H1 (cell line): ENCODE measurements at regions not wholly inside any gene's neighbourhood (a gene's known extent, or its start where the extent isn't known, plus 50 kb on each side); places are given as distances from the start of the nearest gene placed in this dataset.

Experiments
- CTCF ChIA-PET: fragments of 300-600 bp; sonication (Branson Sonifier 250); formaldehyde crosslinking; loops from one replicate; lab custom pipeline; 2021; ENCODE audit not compliant: partially characterized antibody; lab: Charles Lee
- POLR2A ChIA-PET: fragments of 300-600 bp; sonication (Branson Sonifier 250); formaldehyde crosslinking; loops from one replicate; lab custom pipeline; 2021; ENCODE audit warnings: inconsistent platforms; ENCODE audit not compliant: partially characterized antibody; lab: Charles Lee
- DNase-seq, 2 experiments: peaks; one replicate each; pipeline versions ENCODE4 v3.0.0 to v3.0.0-alpha.2; 2010 to 2022; ENCODE audit warnings: low spot score in 2 of 2, low read depth in 1 of 2, mixed read lengths in 1 of 2
- FAIRE-seq: peaks from 2 replicates; lab custom pipeline; 2011; peaks lifted over from hg19 to GRCh38; lab: Jason Lieb, UNC
- H2AFZ ChIP-seq: 2 replicates; pipeline ENCODE4 v1.8.1; 2012; ENCODE audit warnings: low read length, inconsistent platforms
- H2AK5ac ChIP-seq: 2 replicates; pipeline ENCODE4 v1.6.1; 2013; ENCODE audit warnings: low read depth, low read length
- H2BK120ac ChIP-seq: replicated peaks from 2 replicates; pipeline ENCODE3; 2013; ENCODE audit warnings: low read depth, low read length, inconsistent platforms
- H2BK12ac ChIP-seq: 2 replicates; pipeline ENCODE4 v1.6.1; 2013; ENCODE audit warnings: low read depth, low read length
- H2BK15ac ChIP-seq: 2 replicates; pipeline ENCODE4 v1.6.1; 2013; ENCODE audit warnings: low read length
- H2BK20ac ChIP-seq: 2 replicates; pipeline ENCODE4 v1.6.1; 2013; ENCODE audit warnings: low read length
- H2BK5ac ChIP-seq: 2 replicates; pipeline ENCODE4 v1.6.1; 2013; ENCODE audit warnings: low read depth, low read length
- H3K14ac ChIP-seq: 2 replicates; pipeline ENCODE4 v1.6.1; 2013; ENCODE audit warnings: inconsistent platforms; ENCODE audit not compliant: insufficient read length
- H3K18ac ChIP-seq: 2 replicates; pipeline ENCODE4 v1.6.1; 2013; ENCODE audit warnings: low read length; ENCODE audit errors: extremely low read depth
- H3K23ac ChIP-seq: 2 replicates; pipeline ENCODE4 v1.6.1; 2013; ENCODE audit warnings: inconsistent platforms; ENCODE audit not compliant: insufficient read length
- H3K23me2 ChIP-seq: 2 replicates; pipeline ENCODE4 v1.6.1; 2013; ENCODE audit warnings: low read depth, low read length
- H3K27ac ChIP-seq: 2 replicates; pipeline ENCODE4 v1.6.1; 2011; ENCODE audit warnings: low read depth, low read length, inconsistent platforms
- H3K27me3 ChIP-seq, 4 experiments: replicated peaks in 1 of 4; 1 replicate in 1 of 4; 2 replicates in 3 of 4; pipeline versions ENCODE4 v1.6.1 to v1.8.1; 2011 to 2013; ENCODE audit warnings: low read length in 3 of 4, mild to moderate bottlenecking in 3 of 4, inconsistent platforms in 2 of 4, mixed read lengths in 2 of 4, moderate library complexity in 1 of 4; ENCODE audit not compliant: control insufficient read depth in 3 of 4, insufficient read depth in 3 of 4; ENCODE audit errors: extremely low read depth in 1 of 4
- H3K36me3 ChIP-seq, 4 experiments: 2 replicates each; pipeline versions ENCODE4 v1.6.1 to v1.8.1; 2011 to 2013; ENCODE audit warnings: mild to moderate bottlenecking in 4 of 4, low read length in 3 of 4, moderate library complexity in 2 of 4, control low read depth in 1 of 4, inconsistent platforms in 1 of 4; ENCODE audit not compliant: insufficient read depth in 4 of 4, control insufficient read depth in 2 of 4
- H3K4ac ChIP-seq: replicated peaks from 2 replicates; pipeline ENCODE3; 2013; ENCODE audit warnings: low read length, low read depth, mixed read lengths, inconsistent platforms; ENCODE audit not compliant: insufficient read length
- H3K4me1 ChIP-seq, 4 experiments: replicated peaks in 1 of 4; 1 replicate in 1 of 4; 2 replicates in 3 of 4; pipeline versions ENCODE4 v1.6.1 to v1.8.1; 2011 to 2013; ENCODE audit warnings: low read length in 3 of 4, inconsistent platforms in 2 of 4, mixed read lengths in 1 of 4; ENCODE audit not compliant: insufficient read depth in 4 of 4, control insufficient read depth in 3 of 4
- H3K4me2 ChIP-seq, 2 experiments: 2 replicates each; pipeline versions ENCODE4 v1.6.1 to v1.8.1; 2011 to 2013; ENCODE audit warnings: low read depth in 2 of 2, low read length in 2 of 2, control low read depth in 1 of 2, inconsistent platforms in 1 of 2, mild to moderate bottlenecking in 1 of 2; ENCODE audit not compliant: insufficient read depth in 1 of 2
- H3K4me3 ChIP-seq, 4 experiments: fragments of 200-600, 300-600 bp in 1 of 4; sonication (generic), shearing (Covaris generic), sonication (Bioruptor Twin) in 1 of 4; 2 replicates each; pipeline versions ENCODE4 v1.5.1 to v1.8.1; 2011 to 2016; ENCODE audit warnings: low read length in 4 of 4, low read depth in 3 of 4, control low read depth in 2 of 4, inconsistent platforms in 2 of 4, mild to moderate bottlenecking in 2 of 4, mixed read lengths in 1 of 4, moderate library complexity in 1 of 4; ENCODE audit not compliant: insufficient read depth in 2 of 4; ENCODE audit errors: extremely low read depth in 1 of 4
- H3K56ac ChIP-seq: replicated peaks from 2 replicates; pipeline ENCODE3; 2013; ENCODE audit warnings: low read depth, mild to moderate bottlenecking, mixed read lengths, low read length, inconsistent platforms; ENCODE audit not compliant: insufficient read length
- H3K79me1 ChIP-seq: 2 replicates; pipeline ENCODE4 v1.6.1; 2013; ENCODE audit warnings: low read depth, low read length, control low read depth
- H3K79me2 ChIP-seq, 2 experiments: 2 replicates each; pipeline versions ENCODE4 v1.6.1 to v1.8.1; 2012 to 2013; ENCODE audit warnings: low read length in 2 of 2, mild to moderate bottlenecking in 2 of 2, inconsistent platforms in 1 of 2; ENCODE audit not compliant: insufficient read depth in 2 of 2, control insufficient read depth in 1 of 2
- H3K9ac ChIP-seq, 4 experiments: replicated peaks in 1 of 4; 1 replicate in 1 of 4; 2 replicates in 3 of 4; pipeline versions ENCODE4 v1.6.1 to v1.8.1; 2011 to 2013; ENCODE audit warnings: low read depth in 3 of 4, low read length in 3 of 4, control low read depth in 2 of 4, mild to moderate bottlenecking in 2 of 4, moderate library complexity in 2 of 4, inconsistent platforms in 1 of 4; ENCODE audit errors: extremely low read depth in 1 of 4
- H3K9me3 ChIP-seq, 2 experiments: 2 replicates each; pipeline versions ENCODE4 v1.6.1 to v1.8.1; 2012 to 2013; ENCODE audit warnings: mild to moderate bottlenecking in 2 of 2, moderate library complexity in 2 of 2, control low read depth in 1 of 2, inconsistent platforms in 1 of 2, low read depth in 1 of 2, low read length in 1 of 2, mixed read lengths in 1 of 2; ENCODE audit not compliant: insufficient read depth in 2 of 2
- H4K20me1 ChIP-seq, 2 experiments: replicated peaks in 1 of 2; 2 replicates each; pipeline versions ENCODE3 to v1.8.1; 2011 to 2013; ENCODE audit warnings: inconsistent platforms in 2 of 2, low read length in 2 of 2, mild to moderate bottlenecking in 1 of 2; ENCODE audit not compliant: insufficient read depth in 2 of 2, control insufficient read depth in 1 of 2
- H4K5ac ChIP-seq: 2 replicates; pipeline ENCODE4 v1.6.1; 2013; ENCODE audit warnings: low read length, low read depth, mixed read lengths, inconsistent platforms; ENCODE audit not compliant: insufficient read length
- H4K8ac ChIP-seq: 2 replicates; pipeline ENCODE4 v1.8.0; 2013; ENCODE audit warnings: mild to moderate bottlenecking, moderate library complexity, low read length, inconsistent platforms; ENCODE audit not compliant: insufficient read depth; ENCODE audit errors: extremely low read depth
- H4K91ac ChIP-seq: replicated peaks from 2 replicates; pipeline ENCODE3; 2013; ENCODE audit warnings: low read length, mixed read lengths, inconsistent platforms; ENCODE audit not compliant: insufficient read length
- BRCA1 ChIP-seq: IDR thresholded peaks from 2 replicates; pipeline ENCODE4 v1.6.1; 2012; ENCODE audit warnings: low read depth, low read length, improper control_type of control experiment
- CBX5 ChIP-seq: fragments of 300-800, 300-1000 bp; sonication (generic); IDR thresholded peaks from 2 replicates; pipeline ENCODE4 v1.7.1; 2016; ENCODE audit warnings: antibody characterized with exemption, low read length, low read depth
- CREB1 ChIP-seq: IDR thresholded peaks from 2 replicates; pipeline ENCODE4 v1.6.1; 2012; ENCODE audit warnings: inconsistent platforms
- KDM1A ChIP-seq: fragments of 200-600, 300-600 bp; sonication (generic); IDR thresholded peaks from 2 replicates; pipeline ENCODE4 v1.7.1; 2016; ENCODE audit warnings: mild to moderate bottlenecking, low read length, borderline replicate concordance
- TAF1 ChIP-seq: IDR thresholded peaks from 2 replicates; pipeline ENCODE4 v1.6.1; 2011; ENCODE audit warnings: mild to moderate bottlenecking, low read depth, low read length
- WGBS, 2 experiments: shearing (Covaris generic) in 1 of 2; methylation state at CpG; one replicate each; pipeline versions ENCODE4 v1.1.6 to v1.1.7; 2013 to 2015; ENCODE audit warnings: low lambda C conversion rate in 2 of 2, mixed read lengths in 2 of 2, inconsistent platforms in 1 of 2, low coverage in 1 of 2, missing lambda C conversion rate in 1 of 2; ENCODE audit not compliant: insufficient replicate concordance in 2 of 2, insufficient coverage in 1 of 2, insufficient read length in 1 of 2; ENCODE audit errors: extremely low coverage in 1 of 2, missing lambda C conversion rate in 1 of 2; 5-methylcytosine and 5-hydroxymethylcytosine counted together

- Histone ChIP-seq H2AK5ac (no peak overlapping the region), H3K4me1 (no peaks in the 10 kb centered on the region)
- WGBS, 2 experiments, result 84% methylated on average over 1 of the region's 1 CpG; no CpG with 5 or more reads in 1 of the 2 experiments
Observed at GRCh38 chr1:188497020-188497419, 1668.3 kb downstream of the PLA2G4A start.

More at GRCh38 chr1:188497020-188497419, 1668.3 kb downstream of the PLA2G4A start:
- Histone ChIP-seq H3K9me3 (peaks cover 0 to 4% of the 10 kb centered on the region in 2 experiments; a peak in 2 of 4 replicates), H3K56ac (no peak overlapping the region), H4K20me1 (no peaks in the 10 kb centered on the region), H3K23ac (no peak overlapping the region), H2BK120ac (no peak overlapping the region), H3K14ac (no peak overlapping the region), H3K4me2 (no peak overlapping the region), H4K5ac (no peak overlapping the region), H3K9ac (no peak overlapping the region), H3K4ac (no peak overlapping the region), H2AFZ (no peak overlapping the region), H3K36me3 (no peaks in the 10 kb centered on the region), H3K79me2 (no peaks in the 10 kb centered on the region), H3K18ac (no peak overlapping the region), H3K27ac (no peak overlapping the region), H2BK15ac (no peak overlapping the region), H2BK5ac (no peak overlapping the region), H4K91ac (no peak overlapping the region), H3K79me1 (no peaks in the 10 kb centered on the region), H2BK12ac (no peak overlapping the region), H3K23me2 (no peaks in the 10 kb centered on the region), H3K27me3 (no peaks in the 10 kb centered on the region), H2BK20ac (no peak overlapping the region), H4K8ac (no peak overlapping the region), H3K4me3 (no peak overlapping the region)
- DNase-seq (no peak), FAIRE-seq (no peak)
- ChIA-PET POLR2A (no interaction called here), CTCF (no interaction called here)
- TF ChIP-seq BRCA1, result no peak
- TF ChIP-seq CREB1, result no peak
- TF ChIP-seq KDM1A, result no peak
- TF ChIP-seq CBX5, result no peak
- TF ChIP-seq TAF1, result no peak
